AG04449 (cell line): ENCODE measurements at regions not wholly inside any gene's neighbourhood (a gene's known extent, or its start where the extent isn't known, plus 50 kb on each side); places are given as distances from the start of the nearest gene placed in this dataset.

Source experiments
- CTCF ChIA-PET: fragments of 350-600 bp; formaldehyde crosslinking; extraction: SDS; loops from one replicate; lab custom pipeline; 2021; ENCODE audit warnings: antibody characterized with exemption; lab: Yijun Ruan, JAX
- POLR2A ChIA-PET: fragments of 400-600, 350-600 bp; formaldehyde crosslinking; extraction: SDS; loops from one replicate; lab custom pipeline; 2020; ENCODE audit warnings: antibody characterized with exemption, inconsistent platforms; lab: Yijun Ruan, JAX
- DNase-seq: peaks from one replicate; pipeline ENCODE4 v3.0.0-alpha.2; 2010; ENCODE audit warnings: low read depth, low spot score
- H3K4me3 ChIP-seq: 2 replicates; pipeline ENCODE4 v1.5.1; 2011; ENCODE audit warnings: low read depth, mild to moderate bottlenecking, control low read depth, low read length
- TF ChIP-seq, protein P1 (sequence below): IDR thresholded peaks from one replicate; pipeline ENCODE4 v1.5.1; 2011; ENCODE audit warnings: mild to moderate bottlenecking, moderate library complexity, low read length, control low read depth, inconsistent platforms; ENCODE audit not compliant: insufficient read depth; ENCODE audit errors: missing control alignments

DNA sequence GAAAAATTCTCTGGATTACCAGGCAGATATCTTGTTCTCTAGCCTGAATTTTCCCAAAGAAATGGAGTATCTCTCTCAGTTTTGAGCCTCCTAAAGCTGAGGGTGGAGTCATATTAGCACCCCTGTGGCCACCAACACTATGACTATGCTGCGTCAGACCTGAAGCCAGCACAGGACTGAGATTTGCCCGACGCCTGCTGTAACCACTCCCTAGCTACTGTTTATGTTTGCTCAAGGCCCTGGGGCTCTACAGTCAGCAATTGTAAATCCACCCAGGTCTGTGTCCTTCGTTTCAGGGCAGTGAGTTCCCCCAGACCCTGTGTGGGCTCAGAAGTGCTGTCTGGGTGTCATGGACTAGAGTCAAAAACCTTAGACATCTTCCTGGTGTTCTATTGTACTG is 61.4 kb downstream of the ZXDA start:
- ChIA-PET CTCF (no interaction called here), POLR2A (no interaction called here)
- DNase-seq: no peak
- no peak overlapping the region for H3K4me3 ChIP-seq
- TF ChIP-seq, protein P1, sequence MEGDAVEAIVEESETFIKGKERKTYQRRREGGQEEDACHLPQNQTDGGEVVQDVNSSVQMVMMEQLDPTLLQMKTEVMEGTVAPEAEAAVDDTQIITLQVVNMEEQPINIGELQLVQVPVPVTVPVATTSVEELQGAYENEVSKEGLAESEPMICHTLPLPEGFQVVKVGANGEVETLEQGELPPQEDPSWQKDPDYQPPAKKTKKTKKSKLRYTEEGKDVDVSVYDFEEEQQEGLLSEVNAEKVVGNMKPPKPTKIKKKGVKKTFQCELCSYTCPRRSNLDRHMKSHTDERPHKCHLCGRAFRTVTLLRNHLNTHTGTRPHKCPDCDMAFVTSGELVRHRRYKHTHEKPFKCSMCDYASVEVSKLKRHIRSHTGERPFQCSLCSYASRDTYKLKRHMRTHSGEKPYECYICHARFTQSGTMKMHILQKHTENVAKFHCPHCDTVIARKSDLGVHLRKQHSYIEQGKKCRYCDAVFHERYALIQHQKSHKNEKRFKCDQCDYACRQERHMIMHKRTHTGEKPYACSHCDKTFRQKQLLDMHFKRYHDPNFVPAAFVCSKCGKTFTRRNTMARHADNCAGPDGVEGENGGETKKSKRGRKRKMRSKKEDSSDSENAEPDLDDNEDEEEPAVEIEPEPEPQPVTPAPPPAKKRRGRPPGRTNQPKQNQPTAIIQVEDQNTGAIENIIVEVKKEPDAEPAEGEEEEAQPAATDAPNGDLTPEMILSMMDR: no peak

DNA sequence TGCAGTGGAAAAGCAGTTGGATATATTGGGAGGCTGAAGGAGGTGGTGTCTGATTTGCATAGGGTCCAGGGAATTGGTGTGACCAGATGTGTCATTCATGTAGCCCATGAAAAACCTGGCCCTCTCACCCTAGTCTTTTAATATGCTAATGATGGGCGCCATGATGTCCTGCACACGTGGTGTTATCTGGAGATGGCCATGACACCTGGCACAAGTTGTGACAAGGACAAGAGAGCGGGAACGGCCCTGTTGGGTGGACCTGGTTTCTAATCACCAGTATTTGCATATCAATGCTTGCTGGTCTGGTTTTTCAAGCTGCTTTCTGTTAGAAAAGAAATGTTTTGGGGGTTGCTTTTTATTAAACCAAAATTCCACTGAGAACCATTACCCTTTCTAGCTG is 87.4 kb downstream of the ZXDA start:
- no peak for DNase-seq
- ChIA-PET POLR2A (no interaction called here), CTCF (interaction anchor here (0.9 to 3.4 kb wide), 9 partner anchors 79 to 204 kb away, joined by 3 to 18 read pairs (median 4); no protein-coding TSS in a partner anchor)
- TF ChIP-seq, protein P1: no peak
- H3K4me3 ChIP-seq: no peak overlapping the region

DNA sequence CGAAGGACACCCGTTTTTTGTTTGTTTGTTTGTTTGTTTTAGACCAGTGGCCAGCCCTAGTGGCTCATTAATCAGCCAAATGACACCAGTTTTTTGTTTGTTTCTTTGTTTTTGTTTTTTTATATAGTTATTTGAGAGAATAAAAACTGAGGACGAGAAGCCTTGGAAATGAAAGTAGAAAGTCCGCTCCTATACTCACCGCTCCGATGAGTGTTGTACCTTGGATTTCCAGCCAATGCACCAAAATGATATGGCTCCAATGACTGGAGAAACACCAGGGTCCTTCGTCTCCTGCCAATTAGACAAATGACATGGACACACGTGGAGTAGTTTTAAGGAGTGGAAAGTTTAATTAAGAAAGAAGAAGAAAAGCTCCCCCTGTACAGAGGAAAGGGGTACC is 87.9 kb downstream of the ZXDA start:
- ChIA-PET CTCF (interaction anchor here (0.7 to 3.4 kb wide), 10 partner anchors 79 to 205 kb away, joined by 3 to 18 read pairs (median 4); no protein-coding TSS in a partner anchor), POLR2A (no interaction called here)
- H3K4me3 ChIP-seq: no peak overlapping the region
- TF ChIP-seq, protein P1: no peak
- no peak for DNase-seq

DNA sequence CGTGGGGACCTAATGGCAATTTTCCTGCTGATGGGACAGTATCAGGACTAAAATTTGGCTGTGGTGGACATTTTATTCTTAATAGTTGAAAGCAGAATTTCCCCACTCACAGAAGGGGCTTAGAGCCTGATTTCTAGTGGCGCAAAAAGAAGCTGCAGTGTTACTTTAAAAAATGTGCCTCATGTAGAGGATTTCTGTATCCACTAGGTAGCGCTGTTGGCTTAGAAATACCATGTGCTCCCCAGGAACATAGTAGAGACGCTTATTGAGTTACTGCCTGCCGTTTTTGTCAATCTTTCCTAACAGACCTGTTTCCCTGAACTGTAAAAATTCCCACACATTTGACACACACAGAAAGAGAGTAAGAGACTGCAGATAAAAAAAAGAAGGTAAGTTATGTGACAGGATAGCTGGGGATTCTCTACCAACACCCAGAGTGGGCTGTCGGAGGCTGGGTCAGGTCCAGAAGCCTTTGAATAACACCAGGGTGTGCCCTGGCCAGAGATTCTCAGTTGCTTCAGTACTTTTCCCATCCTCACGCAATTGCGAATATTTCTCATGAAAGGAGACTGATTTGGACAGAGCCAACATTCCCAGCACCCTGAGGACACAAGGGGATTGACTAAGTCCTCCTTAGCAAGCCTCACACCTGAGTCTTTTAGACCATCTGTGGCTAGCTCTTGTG is 88.4 kb downstream of the ZXDA start:
- peak; percentile 0 for DNase-seq
- H3K4me3 ChIP-seq: no peak overlapping the region
- TF ChIP-seq, protein P1: peak; percentile 37
- POLR2A ChIA-PET: no interaction called here
- CTCF ChIA-PET: interaction anchor here (0.7 to 3.4 kb wide), 9 partner anchors 93 to 205 kb away, joined by 3 to 18 read pairs (median 4); no protein-coding TSS in a partner anchor

DNA sequence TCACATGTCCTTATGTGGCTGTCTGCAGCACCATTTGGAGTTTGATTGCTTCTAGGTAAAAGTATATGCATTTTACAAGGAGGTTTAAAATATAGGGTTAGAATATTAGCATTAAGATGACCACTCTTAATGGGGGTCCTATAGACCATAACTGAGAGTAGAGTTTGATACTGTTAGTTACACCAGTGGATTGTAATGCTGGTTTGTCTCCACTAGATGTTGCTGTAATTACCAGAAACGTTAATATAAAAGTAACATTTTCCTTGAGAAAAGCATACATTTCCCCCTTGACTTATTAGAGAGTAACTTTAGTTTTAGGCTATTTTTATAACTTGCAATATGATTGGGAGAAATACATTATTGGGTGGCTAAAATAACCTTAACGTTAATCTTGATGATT is 93.0 kb downstream of the ZXDA start:
- no peak for DNase-seq

DNA sequence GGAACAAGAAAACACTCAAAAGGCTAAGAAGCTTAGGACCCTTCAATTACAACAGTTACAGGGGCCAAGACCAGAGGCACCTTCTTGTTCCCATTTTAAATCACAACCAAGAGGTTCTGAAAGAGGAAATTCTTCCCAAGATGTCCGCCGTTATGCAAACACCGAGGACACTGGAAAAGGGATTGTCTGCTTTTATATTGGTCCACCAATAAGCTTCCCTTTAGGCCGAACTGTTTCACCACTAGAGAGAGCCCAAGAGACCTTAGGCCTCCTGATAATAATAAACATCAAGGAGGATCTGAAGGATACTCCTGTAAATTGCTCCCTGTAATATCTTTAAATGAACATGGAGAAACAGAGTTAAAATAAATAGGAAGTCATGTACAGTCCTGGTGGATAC is 92.6 kb upstream of the NLRP2B start:
- TF ChIP-seq, protein P1: no peak
- H3K4me3 ChIP-seq: no peak overlapping the region
- POLR2A ChIA-PET: no interaction called here
- no peak for DNase-seq
- CTCF ChIA-PET: no interaction called here

More for the DNA sequence above, 93.0 kb downstream of the ZXDA start:
- CTCF ChIA-PET: no interaction called here
- TF ChIP-seq, protein P1: peak; percentile 10
- POLR2A ChIA-PET: no interaction called here
- H3K4me3 ChIP-seq: no peak overlapping the region
